HTR-8/SVneo (cell line): ENCODE measurements at regions not wholly inside any gene's neighbourhood (a gene's known extent, or its start where the extent isn't known, plus 50 kb on each side); places are given as distances from the start of the nearest gene placed in this dataset.
"Not testable (repeated sequence)": the region's sequence is repeated elsewhere in the genome, so short reads cannot be mapped to it uniquely, and the experiment has no call there.

Experiments used
- DNase-seq: peaks from one replicate; pipeline ENCODE4 v3.0.0; 2011; ENCODE audit warnings: low spot score, mixed read lengths; ENCODE audit not compliant: insufficient read length
- FAIRE-seq: peaks from 2 replicates; lab custom pipeline; 2011; peaks lifted over from hg19 to GRCh38; lab: Jason Lieb, UNC

- no peak for FAIRE-seq
- DNase-seq = no peak
Observed at GRCh38 chr1:95506736-95507414, 272.9 kb downstream of the RWDD3 start.

DNA sequence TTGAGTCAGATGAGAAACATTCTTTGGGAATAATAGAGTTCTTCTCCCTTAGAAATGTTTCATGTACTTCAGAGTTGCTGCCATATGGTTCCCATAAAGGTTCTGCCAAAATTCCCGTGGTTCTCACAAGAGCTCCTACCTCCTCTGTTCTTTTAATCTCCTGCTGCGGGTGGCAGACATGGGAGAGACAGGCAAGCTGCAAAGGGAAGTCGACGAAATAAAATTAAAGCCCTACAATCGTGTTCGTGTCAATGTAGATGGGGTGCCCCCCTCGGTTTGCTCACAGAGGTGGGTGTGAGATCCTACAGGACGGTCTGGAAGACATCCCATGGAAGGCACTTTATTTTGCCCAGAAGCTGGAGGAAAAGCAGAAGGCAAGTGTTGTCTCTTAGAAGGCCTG, 276.0 kb downstream of the RWDD3 start:
- FAIRE-seq (no peak), DNase-seq (no peak)

DNA sequence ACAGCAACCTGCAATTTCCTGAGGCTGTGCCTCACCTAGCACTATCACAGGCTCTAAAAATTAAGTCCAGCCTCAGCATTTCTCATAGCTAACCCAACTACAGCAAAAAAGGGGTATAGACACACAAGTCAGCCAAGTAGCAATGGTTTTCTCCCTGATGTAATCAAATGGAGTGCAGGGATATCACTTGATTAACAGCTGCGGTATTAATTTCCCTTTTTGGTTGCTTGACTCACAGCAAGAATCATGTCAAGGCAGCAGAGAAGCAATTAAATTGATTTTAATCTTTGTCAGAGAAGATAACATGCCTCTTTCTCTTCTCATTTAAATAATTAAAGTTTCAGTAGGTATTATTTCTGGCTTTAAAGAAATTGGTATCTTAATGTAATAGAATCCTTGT, 278.9 kb downstream of the RWDD3 start:
- FAIRE-seq (no peak), DNase-seq (no peak)

DNA sequence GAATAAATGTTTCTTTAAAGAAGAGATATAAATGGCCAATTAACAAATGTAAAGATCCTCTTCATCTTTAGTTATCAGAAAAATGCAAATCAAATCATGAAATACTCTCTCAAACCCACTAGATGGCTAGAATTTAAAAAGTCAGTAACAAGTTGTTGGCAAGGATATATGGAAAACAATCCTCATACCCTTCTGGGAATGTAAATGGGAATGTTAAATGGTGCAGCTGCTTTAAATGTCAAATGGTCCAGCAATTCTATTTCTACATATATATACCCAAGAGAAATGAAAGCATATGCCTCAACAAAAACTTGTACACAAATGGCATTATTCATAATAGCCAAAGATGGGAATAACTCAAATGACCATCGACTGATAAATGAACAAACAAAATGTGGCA, 283.5 kb downstream of the RWDD3 start:
- FAIRE-seq (no peak), DNase-seq (no peak)

- no peak for FAIRE-seq
- DNase-seq = no peak
Observed at GRCh38 chr1:95518310-95518709, 284.3 kb downstream of the RWDD3 start.

DNA sequence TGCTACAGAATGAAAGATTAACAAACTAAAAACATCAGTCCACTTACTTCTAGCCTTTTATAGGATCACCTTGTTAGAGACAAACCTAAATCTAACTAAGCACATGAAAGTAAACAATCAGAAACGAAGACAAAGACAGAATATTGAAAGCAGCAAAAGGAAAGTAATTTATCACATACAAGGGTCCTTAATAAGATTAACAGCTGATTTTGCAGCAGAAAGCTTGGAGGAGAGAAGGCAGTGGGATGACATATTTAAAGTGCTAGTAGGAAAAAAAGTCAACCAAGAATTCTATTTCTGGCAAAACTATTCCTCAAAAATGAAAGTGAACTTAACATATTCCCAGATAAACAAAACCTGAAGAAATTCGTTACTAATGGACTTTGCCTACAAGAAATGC, 286.4 kb downstream of the RWDD3 start:
- DNase-seq (no peak), FAIRE-seq (no peak)

GRCh38 chr1:95532335-95532734, 298.3 kb downstream of the RWDD3 start:
- DNase-seq (no peak), FAIRE-seq (no peak)

- DNase-seq (no peak), FAIRE-seq (no peak)
Observed at GRCh38 chr1:95534985-95535384, 301.0 kb downstream of the RWDD3 start.

GRCh38 chr1:95535614-95536013, 301.6 kb downstream of the RWDD3 start:
- no peak for FAIRE-seq
- DNase-seq = no peak

DNA sequence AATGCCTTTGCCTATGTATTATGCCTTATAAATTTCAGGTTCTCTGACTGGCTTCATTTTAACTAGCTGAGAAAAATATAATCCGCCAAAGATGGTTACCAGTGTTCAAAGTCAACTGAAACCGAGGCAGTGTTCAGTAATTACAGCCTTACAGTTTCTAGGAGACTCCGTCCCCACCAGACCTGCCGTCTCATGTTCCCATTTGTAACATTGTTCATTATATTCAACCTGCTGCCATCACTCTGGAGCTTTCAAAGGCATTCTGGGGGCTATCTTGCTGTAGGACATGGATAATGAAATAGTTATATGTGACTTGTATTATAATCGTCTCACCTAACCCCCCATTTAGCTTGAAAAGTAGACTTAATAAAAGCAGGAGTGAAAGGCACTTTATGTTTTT, 302.5 kb downstream of the RWDD3 start:
- DNase-seq = no peak
- FAIRE-seq = no peak

DNA sequence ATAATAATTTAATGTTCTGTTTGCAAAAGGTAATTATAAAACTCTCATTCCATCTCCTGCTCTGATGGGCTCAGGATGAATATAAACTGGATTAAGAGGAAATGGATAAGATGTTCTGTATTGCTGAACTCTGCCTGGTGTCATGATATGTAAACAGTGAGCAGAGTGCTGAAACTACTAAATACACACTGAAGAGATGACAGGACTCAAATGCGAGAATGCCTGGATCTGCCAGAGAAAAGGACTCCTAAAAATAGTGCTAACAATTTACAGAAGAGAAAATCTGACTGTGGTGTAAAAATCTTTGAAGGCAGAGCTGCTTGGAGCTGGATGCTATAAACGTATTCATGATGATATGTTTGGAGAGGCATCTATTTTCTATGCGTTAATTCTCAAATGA, 303.2 kb downstream of the RWDD3 start:
- DNase-seq (no peak), FAIRE-seq (no peak)

- not testable (repeated sequence) for FAIRE-seq, DNase-seq
Observed at GRCh38 chr1:95538242-95538641, 304.2 kb downstream of the RWDD3 start.

GRCh38 chr1:95542936-95543335, 308.9 kb downstream of the RWDD3 start:
- FAIRE-seq (no peak), DNase-seq (no peak)

GRCh38 chr1:95547005-95547404, 313.0 kb downstream of the RWDD3 start:
- FAIRE-seq = no peak

DNA sequence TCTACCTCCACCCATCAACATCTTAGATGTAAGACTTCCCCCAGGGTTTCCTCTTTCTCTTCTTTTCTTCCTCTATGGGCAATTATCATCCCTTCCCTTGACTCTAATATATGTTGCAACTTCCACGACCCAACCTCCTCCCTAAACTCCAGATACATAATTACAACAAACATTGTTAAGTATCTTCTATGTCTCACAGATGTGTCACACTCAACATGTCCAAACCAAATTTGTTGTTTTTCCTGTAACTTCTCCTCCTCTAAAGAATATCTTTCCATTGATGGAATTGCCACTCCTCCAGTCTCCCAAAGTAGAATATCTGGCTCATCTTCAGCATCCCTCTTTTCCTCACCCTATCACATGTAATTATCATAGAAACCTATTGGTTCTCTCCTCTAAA, 314.2 kb downstream of the RWDD3 start:
- FAIRE-seq = no peak
- DNase-seq = no peak

More at GRCh38 chr1:95547005-95547404, 313.0 kb downstream of the RWDD3 start:
- no peak for DNase-seq

DNA sequence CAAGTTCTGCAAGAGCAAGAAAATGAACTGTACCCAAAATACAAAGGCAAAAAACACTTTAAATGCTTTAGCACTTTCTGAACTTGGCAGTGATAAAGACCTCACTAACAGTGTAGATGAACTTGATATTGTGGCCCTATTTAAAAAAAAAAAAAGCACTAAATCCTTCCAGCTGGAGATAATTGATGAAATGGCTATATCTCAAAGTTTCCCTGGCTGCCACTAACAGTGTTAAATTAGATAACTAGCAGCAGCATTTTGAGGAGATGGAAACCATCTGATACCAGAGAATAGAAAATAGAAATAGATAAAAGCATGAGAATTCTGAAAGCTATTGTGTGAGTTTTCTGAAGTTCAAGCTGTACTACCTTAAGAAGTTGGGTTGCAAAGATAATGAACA, 317.2 kb downstream of the RWDD3 start:
- no peak for DNase-seq
- no peak for FAIRE-seq

DNA sequence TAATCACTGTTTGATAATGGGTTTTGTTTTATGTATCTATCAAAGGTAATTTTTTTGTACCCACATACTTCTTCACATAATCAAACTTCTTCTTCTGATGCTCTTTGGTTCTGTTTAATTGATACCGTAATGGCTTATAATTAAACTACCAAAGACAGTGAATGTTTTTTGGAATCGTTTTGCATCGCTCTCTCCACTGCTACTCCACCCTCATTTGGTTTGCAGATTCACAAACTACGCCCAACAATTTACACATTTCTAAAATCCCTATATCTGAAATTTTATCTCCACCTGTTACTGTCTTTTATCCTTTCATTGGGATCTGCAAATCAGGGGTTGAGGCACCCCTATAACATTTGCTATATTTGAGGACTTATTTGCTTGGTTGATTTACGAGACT, 319.6 kb downstream of the RWDD3 start:
- no peak for DNase-seq
- no peak for FAIRE-seq

- FAIRE-seq (no peak), DNase-seq (no peak)
Observed at GRCh38 chr1:95554408-95554807, 320.4 kb downstream of the RWDD3 start.

- FAIRE-seq (no peak), DNase-seq (no peak)
Observed at GRCh38 chr1:95558791-95559190, 324.8 kb downstream of the RWDD3 start.

DNA sequence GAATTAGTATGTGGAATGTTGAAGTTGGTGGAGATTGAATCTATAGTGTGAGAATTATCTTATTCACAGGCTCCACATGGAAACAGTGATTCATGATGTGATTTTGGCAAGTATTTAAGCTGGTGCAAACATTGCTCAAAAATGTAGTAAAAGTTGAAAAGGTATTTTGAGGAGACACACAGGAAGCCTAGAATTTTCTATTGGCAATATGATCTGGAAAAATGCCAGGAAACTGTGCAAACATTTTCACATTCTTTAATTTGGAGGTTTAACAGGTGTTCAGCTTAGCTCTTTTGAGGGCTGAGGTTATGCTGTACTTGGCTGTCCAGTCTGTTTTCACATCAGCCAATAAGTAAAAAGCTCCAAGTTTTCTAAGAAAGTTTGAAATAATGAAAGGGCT, 327.3 kb downstream of the RWDD3 start:
- no peak for FAIRE-seq
- no peak for DNase-seq

DNA sequence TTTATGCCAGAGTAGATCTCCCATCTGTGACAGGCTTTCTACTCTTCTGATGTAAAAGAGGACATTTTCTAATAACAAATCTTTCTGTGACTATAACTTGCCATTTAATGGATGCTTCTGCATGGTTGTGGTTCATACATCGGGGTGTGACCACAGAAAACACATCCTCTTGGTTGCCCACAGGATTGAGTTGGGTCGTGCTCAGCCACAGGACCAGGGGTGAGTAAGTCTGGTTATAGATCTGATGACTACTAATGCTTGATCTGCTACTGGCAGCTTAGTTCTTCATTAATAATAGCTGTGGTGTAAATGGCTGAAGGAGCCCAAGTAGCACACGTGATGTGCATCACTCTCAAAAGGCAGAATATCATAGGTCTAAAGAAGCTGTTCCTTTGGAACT, 328.2 kb downstream of the RWDD3 start:
- DNase-seq (no peak), FAIRE-seq (no peak)

- FAIRE-seq (no peak), DNase-seq (no peak)
Observed at GRCh38 chr1:95572002-95572401, 338.0 kb downstream of the RWDD3 start.

GRCh38 chr1:95572962-95573361, 339.0 kb downstream of the RWDD3 start:
- FAIRE-seq = no peak
- DNase-seq = no peak
